ENCODE measurements at regions not wholly inside any gene's neighbourhood (a gene's known extent, or its start where the extent isn't known, plus 50 kb on each side); places are given as distances from the start of the nearest gene placed in this dataset.
A peak's percentile ranks its signal among the peaks of the same experiment; 100 is the strongest.

DNA sequence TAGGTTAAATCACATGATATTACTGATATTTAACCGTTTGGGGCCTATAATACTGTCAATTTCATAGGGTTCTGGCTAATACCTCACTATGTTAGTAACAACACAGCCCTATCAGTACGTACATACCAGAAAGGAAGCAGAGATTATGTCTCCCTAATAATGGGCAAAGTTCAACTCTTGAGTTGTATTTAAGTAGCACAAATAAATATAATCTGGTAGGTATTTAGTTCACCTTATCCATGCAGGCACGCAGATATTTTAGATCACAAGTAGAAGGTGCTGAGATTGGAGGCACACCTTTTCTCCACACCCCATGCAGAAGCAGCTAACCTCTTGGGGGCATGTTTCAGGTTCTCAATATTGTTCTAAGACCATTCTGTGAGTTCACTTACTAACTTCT is 118.9 kb downstream of the IRS1 start:
- no peak for DNase-seq

- DNase-seq, result no peak
Measured at GRCh38 chr2:226679389-226680065, 120.1 kb downstream of the IRS1 start.

DNA sequence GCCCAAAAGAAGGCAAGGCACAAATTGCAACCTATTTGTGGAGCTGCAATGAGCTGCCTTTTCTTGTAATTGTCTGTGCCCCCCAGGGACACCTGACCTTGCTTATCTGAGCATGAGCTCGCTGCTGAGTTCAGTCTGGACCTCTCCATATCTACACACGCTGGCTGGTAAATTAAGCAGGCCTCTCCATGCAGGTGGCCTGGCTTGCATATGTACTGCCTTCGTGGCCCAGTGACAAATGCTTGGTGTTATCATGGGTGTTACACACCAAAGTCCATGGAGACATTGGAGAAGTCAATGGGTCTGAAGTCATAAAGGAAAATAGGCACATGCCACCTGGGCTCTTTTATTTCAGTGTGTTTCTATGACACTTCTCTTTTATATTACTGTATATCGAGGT is 121.2 kb downstream of the IRS1 start:
- DNase-seq, result no peak

- DNase-seq, result no peak
Measured at GRCh38 chr2:226677080-226677479, 122.5 kb downstream of the IRS1 start.

- DNase-seq, result no peak
Measured at GRCh38 chr2:226676618-226677017, 123.0 kb downstream of the IRS1 start.

DNA sequence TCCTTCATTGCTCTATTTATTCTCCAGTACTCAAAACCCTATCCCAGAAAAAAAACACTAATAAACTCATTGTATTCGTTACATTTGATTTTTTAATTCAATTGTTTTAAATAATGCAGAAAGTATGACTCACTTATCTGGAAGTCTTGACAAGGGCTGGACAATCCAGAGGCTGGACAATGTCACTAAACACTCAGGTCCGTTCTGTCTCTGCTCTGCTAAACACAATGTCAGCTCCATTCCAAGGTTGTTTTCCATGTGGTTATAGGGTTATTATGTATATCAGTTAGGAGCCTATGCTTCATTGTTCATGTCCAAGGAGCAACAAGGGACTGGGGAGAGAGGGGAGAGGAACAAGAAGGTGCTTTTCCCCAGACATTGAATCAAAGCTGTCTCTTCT is 125.5 kb downstream of the IRS1 start:
- DNase-seq, result no peak

DNA sequence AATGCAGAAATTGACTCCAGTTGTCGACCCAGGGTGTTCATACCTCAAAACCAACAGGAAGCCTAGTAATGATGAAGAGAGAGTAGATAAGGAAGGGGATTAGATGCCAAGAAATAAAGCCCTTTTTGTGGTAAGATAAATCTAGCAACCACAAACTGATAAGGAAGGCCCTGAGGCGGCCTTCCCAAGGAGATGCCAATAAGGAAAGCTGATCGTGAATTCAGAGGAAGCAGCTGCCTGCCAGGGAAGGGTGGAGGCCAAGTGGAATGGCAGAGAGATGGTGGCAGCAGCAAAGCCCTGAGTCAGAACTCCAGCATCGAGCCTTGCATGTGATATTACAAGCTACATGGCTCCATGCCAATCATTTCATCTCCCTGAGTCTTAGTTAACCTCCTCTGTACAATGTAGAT is 126.3 kb downstream of the IRS1 start:
- DNase-seq, result no peak

DNA sequence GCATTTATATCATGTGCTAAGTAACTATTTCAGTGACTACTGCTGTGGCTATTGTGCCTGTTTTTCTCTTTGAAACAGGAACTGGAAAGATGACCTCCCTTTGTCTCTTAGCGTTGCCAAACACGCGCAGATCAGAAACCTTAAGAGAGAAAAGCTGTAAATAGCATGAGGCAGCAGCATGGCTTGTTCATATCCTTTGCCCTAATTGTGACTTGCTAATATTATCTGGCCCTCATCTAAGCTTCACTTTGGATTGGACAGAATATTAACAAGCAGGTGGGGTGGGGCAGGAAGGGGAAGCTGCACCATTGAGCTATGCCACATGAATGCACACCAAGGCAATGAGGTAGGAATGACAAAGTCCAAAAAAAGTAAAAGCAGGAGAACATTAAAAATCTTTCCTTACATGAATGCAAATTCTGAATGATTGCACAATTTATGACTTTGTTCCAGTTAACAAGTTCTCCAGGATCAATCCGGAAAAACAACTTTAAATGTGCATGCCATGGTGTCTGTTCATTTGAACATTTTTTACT is 128.4 kb downstream of the IRS1 start:
- DNase-seq, result no peak

DNA sequence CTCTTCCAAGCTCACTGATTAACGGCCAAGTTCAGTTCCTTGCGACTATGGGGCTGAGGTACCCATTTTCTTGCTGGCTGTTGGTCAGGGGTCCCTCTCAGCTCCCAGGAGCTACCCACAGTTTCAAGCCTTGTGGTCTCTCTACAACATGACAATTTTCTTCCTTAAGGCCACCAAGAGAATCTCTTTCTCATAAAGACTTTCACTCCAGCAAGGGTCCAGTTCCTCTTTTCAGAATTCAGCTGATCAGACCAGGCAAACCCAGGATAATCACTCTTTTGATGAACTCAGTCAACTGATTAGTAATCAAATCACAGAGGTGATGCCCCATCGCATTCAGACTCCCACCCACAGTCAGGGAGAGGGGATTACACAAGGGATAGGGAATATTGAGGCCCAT is 129.7 kb downstream of the IRS1 start:
- DNase-seq, result no peak

- DNase-seq, result no peak
Measured at GRCh38 chr2:226669249-226669648, 130.4 kb downstream of the IRS1 start.

DNA sequence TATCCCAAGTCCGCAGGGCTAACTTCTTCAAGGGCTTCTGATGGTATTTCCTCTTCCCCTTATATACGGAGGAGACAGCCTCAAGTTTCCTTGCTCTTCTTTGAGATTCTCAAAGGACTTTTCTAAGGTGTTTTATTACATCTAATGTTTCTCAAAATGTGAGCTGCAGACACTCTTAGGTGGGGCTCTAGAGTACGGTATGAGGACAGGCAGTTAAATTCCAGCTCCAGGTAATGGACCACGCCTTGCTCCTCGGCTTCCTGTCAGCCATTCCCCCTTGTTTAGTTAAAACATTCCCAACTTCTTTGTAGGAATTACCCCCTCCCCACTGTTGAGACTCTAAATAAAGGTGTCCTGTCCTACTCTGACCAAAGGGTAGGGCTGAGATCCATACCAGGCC is 131.9 kb downstream of the IRS1 start:
- DNase-seq, result no peak

DNA sequence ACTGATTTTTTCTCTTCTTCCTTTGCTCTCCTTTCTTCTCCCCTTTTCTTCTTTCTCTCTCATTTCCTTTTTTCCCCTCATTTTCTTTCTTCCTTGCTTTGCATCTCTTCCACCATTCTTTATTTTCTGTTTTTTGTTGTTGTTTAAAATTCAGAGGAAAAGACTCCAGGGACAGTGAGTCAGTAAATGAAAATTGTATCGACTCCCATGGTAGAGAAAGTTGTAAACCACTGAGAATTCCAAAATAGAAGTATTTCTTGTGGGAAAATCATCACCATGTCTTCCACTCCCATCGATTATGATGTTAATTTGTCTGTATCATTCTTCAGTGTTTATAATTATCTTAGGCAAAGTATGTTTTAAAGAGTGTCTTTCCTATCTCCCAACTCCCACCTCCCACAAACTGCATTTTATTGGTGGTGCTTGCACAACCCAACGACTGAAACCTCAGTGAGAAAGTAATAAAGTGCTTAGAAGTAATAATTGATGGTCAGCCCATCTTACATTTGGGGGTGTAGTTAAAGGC is 134.3 kb downstream of the IRS1 start:
- no peak for DNase-seq

GRCh38 chr2:226664661-226665060 is 135.0 kb downstream of the IRS1 start:
- no peak for DNase-seq

GRCh38 chr2:226664140-226664539 is 135.5 kb downstream of the IRS1 start:
- no peak for DNase-seq

DNA sequence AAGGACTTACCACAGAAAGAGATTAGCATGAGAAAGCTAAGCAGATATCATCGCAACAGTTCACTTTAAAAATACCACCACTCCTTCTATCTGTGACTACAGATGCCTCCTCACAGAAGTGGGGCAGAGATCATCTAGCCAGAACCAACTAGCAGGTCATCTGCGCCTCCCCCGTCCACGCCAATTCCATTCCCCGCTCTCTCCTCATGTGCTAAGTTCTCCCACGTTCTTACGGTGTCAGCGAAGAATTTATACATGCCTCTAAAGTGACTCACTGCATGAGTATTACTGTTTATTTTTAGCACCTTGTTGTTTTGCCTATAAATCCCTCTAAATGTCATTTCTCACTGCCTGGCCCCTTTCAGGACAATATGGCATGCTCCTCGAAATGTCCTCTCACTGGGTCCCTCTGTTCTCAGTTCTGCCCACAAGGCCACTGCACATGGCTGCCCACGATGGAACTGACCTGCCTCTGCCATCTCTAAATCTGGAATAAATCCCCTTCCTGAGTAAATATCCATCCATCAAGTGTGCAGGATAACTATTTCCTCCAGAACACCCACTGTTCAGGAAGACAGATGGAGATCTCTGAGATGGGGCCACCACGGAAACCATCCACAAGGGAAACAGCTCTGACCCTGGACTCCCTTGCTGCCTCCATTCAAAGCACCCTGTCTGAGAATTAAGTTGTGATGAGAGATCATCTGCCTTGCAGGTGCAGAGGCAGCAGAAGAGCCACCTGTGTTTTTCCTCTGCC is 137.7 kb downstream of the IRS1 start:
- no peak for DNase-seq

DNA sequence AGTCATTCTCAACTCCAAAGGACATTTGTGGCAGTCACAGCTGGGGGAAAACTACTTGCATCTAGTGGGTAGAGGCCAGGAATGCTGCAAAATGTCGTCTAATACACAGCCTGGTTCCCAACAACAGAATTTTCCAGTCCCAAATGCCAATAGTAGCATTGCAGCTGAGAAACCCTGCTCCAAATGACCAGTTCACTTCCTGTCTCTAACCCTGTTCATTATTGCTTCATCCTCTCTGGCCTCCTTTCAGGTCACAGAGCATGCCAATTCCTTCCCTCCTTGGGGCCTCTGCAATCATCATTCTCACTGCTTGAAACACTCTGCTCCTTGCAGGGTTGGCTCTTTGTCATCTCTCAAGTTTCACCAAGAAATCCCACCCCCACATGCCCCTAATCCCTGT is 139.1 kb downstream of the IRS1 start:
- DNase-seq, result no peak

DNA sequence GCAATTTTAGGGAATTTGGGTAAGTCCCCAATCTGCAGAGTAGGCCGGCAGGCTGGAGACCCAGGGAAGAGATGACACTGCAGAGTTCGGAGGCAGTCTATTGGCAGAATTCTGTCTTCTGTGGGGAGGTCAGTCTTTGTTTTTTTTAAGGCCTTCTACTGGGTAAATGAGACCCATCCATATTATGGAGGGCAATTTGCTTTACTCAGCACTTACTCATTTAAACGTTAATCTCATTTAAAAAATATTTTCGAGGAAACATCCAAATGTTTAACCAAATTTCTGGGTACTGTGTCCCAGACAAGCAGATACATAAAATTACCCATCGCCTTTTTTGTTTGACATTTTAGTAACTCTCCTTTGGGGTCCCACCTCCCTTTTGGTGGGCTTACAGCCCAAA is 139.5 kb downstream of the IRS1 start:
- DNase-seq, result no peak

GRCh38 chr2:226659410-226659809 is 140.2 kb downstream of the IRS1 start:
- no peak for DNase-seq

- DNase-seq, result no peak
Measured at GRCh38 chr2:226658555-226658954, 141.1 kb downstream of the IRS1 start.

- no peak for DNase-seq
Measured at GRCh38 chr2:226657340-226658053, 142.1 kb downstream of the IRS1 start.

DNA sequence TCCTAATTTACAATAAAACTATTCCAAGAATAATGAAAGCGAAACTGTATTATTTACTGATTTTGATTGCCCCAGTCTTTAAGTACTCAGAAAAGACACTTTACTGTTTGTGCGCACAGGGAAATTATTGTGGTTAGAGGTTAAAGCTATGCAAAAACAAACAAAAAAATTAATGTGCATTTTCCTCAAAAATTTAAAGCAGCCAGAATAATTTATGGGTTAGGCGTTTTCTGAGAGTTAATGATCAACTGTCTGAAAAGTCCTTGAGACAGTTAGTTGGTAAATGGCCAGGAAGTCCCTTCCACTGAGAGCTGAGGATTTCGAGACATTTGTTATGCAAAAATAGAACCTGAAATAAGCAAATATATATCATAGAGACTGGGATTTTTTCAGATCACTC is 143.3 kb downstream of the IRS1 start:
- no peak for DNase-seq

DNA sequence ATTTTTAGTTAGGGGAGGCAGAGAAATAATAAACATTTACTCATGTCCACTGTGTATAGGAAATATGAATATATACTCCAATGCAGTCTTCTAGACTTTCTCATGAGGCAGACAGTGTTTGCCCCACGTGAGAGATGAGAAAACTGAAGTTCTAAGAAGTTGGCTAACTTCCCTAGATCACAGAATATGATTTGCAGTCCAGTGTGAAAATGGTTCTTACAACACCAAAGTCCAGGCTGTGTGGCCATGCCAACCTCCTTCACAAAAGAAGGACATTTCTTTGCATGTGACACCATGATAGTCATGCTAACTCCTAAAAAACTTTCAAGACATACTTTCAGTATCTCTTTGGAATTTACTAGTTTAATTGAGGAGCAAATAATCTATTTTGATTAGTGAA is 143.7 kb downstream of the IRS1 start:
- no peak for DNase-seq

- DNase-seq, result peak; percentile 9
Measured at GRCh38 chr2:226652983-226653765, 146.4 kb downstream of the IRS1 start.
